ENCODE measurements at regions not wholly inside any gene's neighbourhood (a gene's known extent, or its start where the extent isn't known, plus 50 kb on each side); places are given as distances from the start of the nearest gene placed in this dataset.

DNA sequence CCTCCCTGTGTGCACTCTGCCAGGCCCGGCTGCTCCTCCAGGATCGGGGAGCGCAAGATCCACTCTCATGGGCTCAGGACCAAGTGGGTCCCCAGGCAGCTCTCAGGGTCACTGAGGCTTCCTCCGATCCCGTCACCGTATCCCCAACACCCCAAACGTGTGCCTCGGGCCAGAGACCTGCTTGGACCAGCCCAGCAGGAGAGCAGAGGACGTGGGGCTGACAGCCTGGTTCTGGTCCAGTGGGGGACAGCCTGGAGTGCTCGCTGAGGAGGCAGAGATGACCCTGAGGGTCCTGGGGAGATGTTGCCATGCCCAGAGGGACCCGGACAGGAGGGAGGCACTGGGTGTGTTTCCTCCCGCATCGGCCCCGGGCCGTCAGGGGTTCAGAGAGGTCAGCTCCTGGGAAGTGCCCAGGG, 1402.6 kb downstream of the BRD1 start:
- TF ChIP-seq SNAI2 (CRISPR knock-in tag; IDR thresholded peaks at IDR 0.05) (no peak), ISL1 (CRISPR knock-in tag; IDR thresholded peaks at IDR 0.05) (no peak), ZFP30 (CRISPR knock-in tag; IDR thresholded peaks at IDR 0.05) (no peak), PATZ1 (CRISPR knock-in tag; IDR thresholded peaks at IDR 0.05; ENCODE audit: borderline replicate concordance) (no peak), RARB (CRISPR knock-in tag; IDR thresholded peaks at IDR 0.05) (no peak), ARNTL (CRISPR knock-in tag; IDR thresholded peaks at IDR 0.05; ENCODE audit: borderline replicate concordance, low read depth) (no peak)
- TF ChIP-seq, protein P1, sequence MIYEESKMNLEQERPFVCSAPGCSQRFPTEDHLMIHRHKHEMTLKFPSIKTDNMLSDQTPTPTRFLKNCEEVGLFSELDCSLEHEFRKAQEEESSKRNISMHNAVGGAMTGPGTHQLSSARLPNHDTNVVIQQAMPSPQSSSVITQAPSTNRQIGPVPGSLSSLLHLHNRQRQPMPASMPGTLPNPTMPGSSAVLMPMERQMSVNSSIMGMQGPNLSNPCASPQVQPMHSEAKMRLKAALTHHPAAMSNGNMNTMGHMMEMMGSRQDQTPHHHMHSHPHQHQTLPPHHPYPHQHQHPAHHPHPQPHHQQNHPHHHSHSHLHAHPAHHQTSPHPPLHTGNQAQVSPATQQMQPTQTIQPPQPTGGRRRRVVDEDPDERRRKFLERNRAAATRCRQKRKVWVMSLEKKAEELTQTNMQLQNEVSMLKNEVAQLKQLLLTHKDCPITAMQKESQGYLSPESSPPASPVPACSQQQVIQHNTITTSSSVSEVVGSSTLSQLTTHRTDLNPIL (CRISPR knock-in tag; IDR thresholded peaks at IDR 0.05; ENCODE audit: low read depth), result no peak

Data from SK-N-SH treated with all-trans-retinoic acid at 6 μM for 48 hours (cell line).